A673 (cell line): ENCODE measurements at regions not wholly inside any gene's neighbourhood (a gene's known extent, or its start where the extent isn't known, plus 50 kb on each side); places are given as distances from the start of the nearest gene placed in this dataset.

ENCODE experiments used
- BruUV-seq: library from RNA; stranded (reverse); fragments of 400-500 nt; replicated peaks from 2 replicates; lab custom pipeline; 2021; lab: Mats Ljungman, UMichigan
- CTCF ChIA-PET: fragments of 300-600 bp; sonication (Branson Sonifier 250); formaldehyde crosslinking; loops from one replicate; lab custom pipeline; 2022; ENCODE audit warnings: antibody characterized with exemption; lab: Charles Lee
- POLR2A ChIA-PET: fragments of 300-600 bp; sonication (Branson Sonifier 250); formaldehyde crosslinking; loops from one replicate; lab custom pipeline; 2022; ENCODE audit warnings: antibody characterized with exemption; ENCODE audit not compliant: low non-redundant PET; lab: Charles Lee
- DNase-seq: peaks from one replicate; pipeline ENCODE4 v3.0.0-alpha.2; 2015; ENCODE audit warnings: low spot score
- H3K27ac ChIP-seq: fragments of 200-600 bp; sonication (generic); 2 replicates; pipeline ENCODE4 v1.5.1; 2016; ENCODE audit warnings: mixed run types, low read depth, mild to moderate bottlenecking, mixed read lengths, antibody characterized with exemption, low read length; ENCODE audit not compliant: poor library complexity, severe bottlenecking
- H3K27me3 ChIP-seq: fragments of 200-600 bp; sonication (generic); replicated peaks from 2 replicates; pipeline ENCODE4 v1.6.1; 2017; ENCODE audit warnings: mixed run types, low read depth, mild to moderate bottlenecking, mixed read lengths, antibody characterized with exemption, low read length; ENCODE audit not compliant: insufficient read depth, poor library complexity
- H3K36me3 ChIP-seq: fragments of 200-600 bp; sonication (generic); 2 replicates; pipeline ENCODE4 v1.6.1; 2016; ENCODE audit warnings: mixed run types, mild to moderate bottlenecking, mixed read lengths, antibody characterized with exemption, low read length; ENCODE audit not compliant: insufficient read depth, poor library complexity, severe bottlenecking
- H3K4me1 ChIP-seq: fragments of 200-600 bp; sonication (generic); 2 replicates; pipeline ENCODE4 v1.6.1; 2017; ENCODE audit warnings: mixed run types, mild to moderate bottlenecking, mixed read lengths, antibody characterized with exemption, low read length; ENCODE audit not compliant: insufficient read depth, poor library complexity, severe bottlenecking
- H3K4me3 ChIP-seq: fragments of 200-600 bp; sonication (generic); 2 replicates; pipeline ENCODE4 v1.5.1; 2016; ENCODE audit warnings: low read depth, mixed run types, mild to moderate bottlenecking, mixed read lengths, low read length; ENCODE audit not compliant: poor library complexity, severe bottlenecking
- H3K9me3 ChIP-seq: fragments of 200-600 bp; sonication (generic); 2 replicates; pipeline ENCODE4 v1.6.1; 2016; ENCODE audit warnings: mixed run types, low read depth, mild to moderate bottlenecking, mixed read lengths, antibody characterized with exemption, low read length; ENCODE audit not compliant: poor library complexity, severe bottlenecking
- EZH2 ChIP-seq: fragments of 200-600 bp; sonication (generic); IDR thresholded peaks from 2 replicates; pipeline ENCODE4 v1.6.1; 2017; ENCODE audit warnings: borderline replicate concordance, low read depth, mild to moderate bottlenecking, mixed read lengths, antibody characterized with exemption, low read length; ENCODE audit not compliant: poor library complexity, severe bottlenecking
- intact Hi-C: fragments of 100-400 bp; cut with micrococcal nuclease; formaldehyde crosslinking; loops from one replicate; pipeline ENCODE4 v1.10.0; 2022; ENCODE audit not compliant: unreplicated experiment
- TF ChIP-seq, protein P1 (sequence below): fragments of 300-800, 200-600 bp; sonication (generic); conservative IDR thresholded peaks from 2 replicates; pipeline ENCODE4 v1.5.1; 2017; ENCODE audit warnings: low read depth, mild to moderate bottlenecking, antibody characterized with exemption, low read length, moderate library complexity, mixed read lengths

GRCh38 chr5:10065428-10066000 lies 184.2 kb downstream of the ATPSCKMT start:
- POLR2A ChIA-PET: no interaction called here

GRCh38 chr5:10064546-10065195 lies 185.0 kb downstream of the ATPSCKMT start:
- no peak overlapping the region for H3K4me3 ChIP-seq
- H3K9me3 ChIP-seq: no peaks in the 10 kb centered on the region
- CTCF ChIA-PET: no interaction called here
- intact Hi-C loops: no loop called here
- H3K4me1 ChIP-seq: no peaks in the 10 kb centered on the region
- POLR2A ChIA-PET: no interaction called here
- no peak for DNase-seq
- TF ChIP-seq, protein P1, sequence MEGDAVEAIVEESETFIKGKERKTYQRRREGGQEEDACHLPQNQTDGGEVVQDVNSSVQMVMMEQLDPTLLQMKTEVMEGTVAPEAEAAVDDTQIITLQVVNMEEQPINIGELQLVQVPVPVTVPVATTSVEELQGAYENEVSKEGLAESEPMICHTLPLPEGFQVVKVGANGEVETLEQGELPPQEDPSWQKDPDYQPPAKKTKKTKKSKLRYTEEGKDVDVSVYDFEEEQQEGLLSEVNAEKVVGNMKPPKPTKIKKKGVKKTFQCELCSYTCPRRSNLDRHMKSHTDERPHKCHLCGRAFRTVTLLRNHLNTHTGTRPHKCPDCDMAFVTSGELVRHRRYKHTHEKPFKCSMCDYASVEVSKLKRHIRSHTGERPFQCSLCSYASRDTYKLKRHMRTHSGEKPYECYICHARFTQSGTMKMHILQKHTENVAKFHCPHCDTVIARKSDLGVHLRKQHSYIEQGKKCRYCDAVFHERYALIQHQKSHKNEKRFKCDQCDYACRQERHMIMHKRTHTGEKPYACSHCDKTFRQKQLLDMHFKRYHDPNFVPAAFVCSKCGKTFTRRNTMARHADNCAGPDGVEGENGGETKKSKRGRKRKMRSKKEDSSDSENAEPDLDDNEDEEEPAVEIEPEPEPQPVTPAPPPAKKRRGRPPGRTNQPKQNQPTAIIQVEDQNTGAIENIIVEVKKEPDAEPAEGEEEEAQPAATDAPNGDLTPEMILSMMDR: no peak
- no peaks in the 10 kb centered on the region for H3K36me3 ChIP-seq
- no peaks in the 10 kb centered on the region for H3K27me3 ChIP-seq
- no peak overlapping the region for H3K27ac ChIP-seq
- BruUV-seq: no TSS peak

More at GRCh38 chr5:10065428-10066000, 184.2 kb downstream of the ATPSCKMT start:
- H3K27ac ChIP-seq: no peak overlapping the region
- H3K36me3 ChIP-seq: no peaks in the 10 kb centered on the region
- BruUV-seq: no TSS peak
- no peaks in the 10 kb centered on the region for H3K27me3 ChIP-seq
- intact Hi-C loops: no loop called here
- CTCF ChIA-PET: no interaction called here
- no peak overlapping the region for H3K4me3 ChIP-seq
- no peak for TF ChIP-seq EZH2
- TF ChIP-seq, protein P1: no peak
- no peaks in the 10 kb centered on the region for H3K9me3 ChIP-seq
- DNase-seq: no peak
- H3K4me1 ChIP-seq: no peaks in the 10 kb centered on the region

DNA sequence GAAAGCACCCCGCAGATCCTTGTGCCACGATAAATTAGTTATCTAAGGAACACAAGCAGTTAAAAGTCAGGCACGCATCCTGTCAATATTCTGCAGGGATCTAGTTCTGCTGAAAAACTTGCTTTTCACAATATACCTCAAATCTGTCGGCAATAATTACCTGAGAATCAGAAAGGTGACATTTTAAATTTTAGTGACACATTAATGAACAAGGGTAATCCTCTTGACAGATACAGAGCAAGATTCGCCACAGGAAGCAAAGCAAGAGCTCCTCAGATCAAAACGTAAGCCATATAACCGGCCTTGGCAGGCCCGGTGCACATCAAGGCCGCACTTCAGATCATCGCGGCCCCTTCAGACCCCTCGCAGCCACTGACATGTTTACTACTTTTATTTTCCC lies 185.7 kb downstream of the ATPSCKMT start:
- BruUV-seq: no TSS peak
- no peak overlapping the region for H3K27ac ChIP-seq
- DNase-seq: no peak
- no peaks in the 10 kb centered on the region for H3K27me3 ChIP-seq
- intact Hi-C loops: no loop called here
- no peak for TF ChIP-seq EZH2
- TF ChIP-seq, protein P1: no peak
- POLR2A ChIA-PET: no interaction called here
- no peak overlapping the region for H3K4me3 ChIP-seq
- CTCF ChIA-PET: no interaction called here
- H3K4me1 ChIP-seq: no peaks in the 10 kb centered on the region
- no peaks in the 10 kb centered on the region for H3K9me3 ChIP-seq
- no peaks in the 10 kb centered on the region for H3K36me3 ChIP-seq
